Body of pancreas (tissue), 4 donors: ENCODE measurements at regions not wholly inside any gene's neighbourhood (a gene's known extent, or its start where the extent isn't known, plus 50 kb on each side); places are given as distances from the start of the nearest gene placed in this dataset.

ENCODE experiments used
- POLR2A ChIP-seq, 3 donors: fragments of 450-650 bp; IDR thresholded peaks; one replicate each; pipeline ENCODE4 v1.6.1; 2016; ENCODE audit warnings: antibody characterized with exemption in 3 of 3, mild to moderate bottlenecking in 2 of 3
- TF ChIP-seq, protein P1 (sequence below), 7 experiments: fragments of 450-650 bp in 4 of 7; fragments of 200-600 bp in 3 of 7; sonication (generic) in 3 of 7; IDR thresholded peaks; one replicate each; pipeline ENCODE4 v1.5.1; 2016 to 2019; ENCODE audit warnings: antibody characterized with exemption in 7 of 7

GRCh38 chr14:97005934-97006333, 208.8 kb downstream of the VRK1 start:
- TF ChIP-seq, protein P1, sequence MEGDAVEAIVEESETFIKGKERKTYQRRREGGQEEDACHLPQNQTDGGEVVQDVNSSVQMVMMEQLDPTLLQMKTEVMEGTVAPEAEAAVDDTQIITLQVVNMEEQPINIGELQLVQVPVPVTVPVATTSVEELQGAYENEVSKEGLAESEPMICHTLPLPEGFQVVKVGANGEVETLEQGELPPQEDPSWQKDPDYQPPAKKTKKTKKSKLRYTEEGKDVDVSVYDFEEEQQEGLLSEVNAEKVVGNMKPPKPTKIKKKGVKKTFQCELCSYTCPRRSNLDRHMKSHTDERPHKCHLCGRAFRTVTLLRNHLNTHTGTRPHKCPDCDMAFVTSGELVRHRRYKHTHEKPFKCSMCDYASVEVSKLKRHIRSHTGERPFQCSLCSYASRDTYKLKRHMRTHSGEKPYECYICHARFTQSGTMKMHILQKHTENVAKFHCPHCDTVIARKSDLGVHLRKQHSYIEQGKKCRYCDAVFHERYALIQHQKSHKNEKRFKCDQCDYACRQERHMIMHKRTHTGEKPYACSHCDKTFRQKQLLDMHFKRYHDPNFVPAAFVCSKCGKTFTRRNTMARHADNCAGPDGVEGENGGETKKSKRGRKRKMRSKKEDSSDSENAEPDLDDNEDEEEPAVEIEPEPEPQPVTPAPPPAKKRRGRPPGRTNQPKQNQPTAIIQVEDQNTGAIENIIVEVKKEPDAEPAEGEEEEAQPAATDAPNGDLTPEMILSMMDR (IDR thresholded peaks at IDR 0.05), result no peak
- no peak for TF ChIP-seq POLR2A (IDR thresholded peaks at IDR 0.05)
